ENCODE measurements at regions not wholly inside any gene's neighbourhood (a gene's known extent, or its start where the extent isn't known, plus 50 kb on each side); places are given as distances from the start of the nearest gene placed in this dataset.

DNA sequence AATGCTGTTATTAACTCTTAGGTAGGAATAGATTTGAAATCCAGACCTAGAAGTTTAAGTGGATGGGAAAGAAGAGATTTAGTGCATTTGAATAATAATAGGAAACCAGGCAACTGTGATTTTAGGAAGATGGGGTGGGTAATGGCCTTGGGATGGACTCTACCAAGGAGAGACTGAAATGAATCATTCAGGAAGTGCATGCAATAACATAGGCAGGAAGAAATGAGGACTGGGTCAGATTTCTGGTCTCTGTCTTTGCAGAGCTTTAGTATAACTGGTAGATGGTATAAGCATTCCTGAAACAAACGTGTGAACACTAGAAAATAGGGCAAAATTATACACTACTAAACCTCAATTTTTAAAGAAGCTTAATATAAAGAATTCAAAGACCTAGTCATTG lies 274.4 kb upstream of the CLINT1 start:
- TF ChIP-seq EZH2phosphoT487 (IDR thresholded peaks at IDR 0.05; ENCODE audit: borderline replicate concordance, low read length) (no peak), EZH2 (IDR thresholded peaks at IDR 0.05; ENCODE audit: low read length, unreplicated experiment) (no peak)

All from PC-3 (cell line).